GM23338 (cell line): ENCODE measurements at regions not wholly inside any gene's neighbourhood (a gene's known extent, or its start where the extent isn't known, plus 50 kb on each side); places are given as distances from the start of the nearest gene placed in this dataset.

ENCODE experiments used
- ATAC-seq: fragments of 200-7000 bp; cut with Tn5 transposase; 3 replicates; pipeline ENCODE4 v1.9.1; 2020
- DNase-seq: peaks from one replicate; pipeline ENCODE4 v3.0.0-alpha.2; 2015; ENCODE audit warnings: low spot score
- H2AFZ ChIP-seq: fragments of 200-600 bp; sonication (generic); 2 replicates; pipeline ENCODE4 v1.8.0; 2016; ENCODE audit warnings: antibody characterized with exemption, mild to moderate bottlenecking, moderate library complexity
- H3F3A ChIP-seq: fragments of 200-600 bp; sonication (generic); replicated peaks from 2 replicates; pipeline ENCODE4 v1.8.0; 2017; ENCODE audit warnings: antibody characterized with exemption, mixed run types, low read depth
- H3K27ac ChIP-seq: fragments of 200-600 bp; sonication (generic); 2 replicates; pipeline ENCODE4 v1.6.1; 2016; ENCODE audit warnings: low read depth
- H3K27me3 ChIP-seq: fragments of 200-600 bp; sonication (generic); 2 replicates; pipeline ENCODE4 v1.8.0; 2016; ENCODE audit warnings: mild to moderate bottlenecking, mixed run types, moderate library complexity; ENCODE audit not compliant: insufficient read depth
- H3K36me3 ChIP-seq: fragments of 200-600 bp; sonication (generic); 2 replicates; pipeline ENCODE4 v1.8.0; 2016; ENCODE audit warnings: mild to moderate bottlenecking; ENCODE audit not compliant: insufficient read depth
- H3K4me1 ChIP-seq: fragments of 200-600 bp; sonication (generic); 2 replicates; pipeline ENCODE4 v1.8.0; 2016; ENCODE audit warnings: mild to moderate bottlenecking, moderate library complexity; ENCODE audit not compliant: insufficient read depth
- H3K4me2 ChIP-seq: fragments of 200-600 bp; sonication (generic); 2 replicates; pipeline ENCODE4 v1.7.1; 2017; ENCODE audit warnings: mixed run types
- H3K4me3 ChIP-seq: fragments of 200-600 bp; sonication (generic); 2 replicates; pipeline ENCODE4 v1.6.1; 2016; ENCODE audit warnings: mixed run types
- H3K79me2 ChIP-seq: fragments of 200-600 bp; sonication (generic); replicated peaks from 2 replicates; pipeline ENCODE4 v1.8.0; 2017; ENCODE audit warnings: mild to moderate bottlenecking; ENCODE audit not compliant: insufficient read depth
- H3K9me2 ChIP-seq: fragments of 200-600 bp; sonication (generic); 2 replicates; pipeline ENCODE4 v1.8.0; 2017; ENCODE audit not compliant: insufficient read depth
- H4K20me1 ChIP-seq: fragments of 200-600 bp; sonication (generic); replicated peaks from 2 replicates; pipeline ENCODE4 v1.8.0; 2017; ENCODE audit warnings: mild to moderate bottlenecking; ENCODE audit not compliant: insufficient read depth
- H3K27ac Mint-ChIP-seq: 2 replicates; pipeline ENCODE4 v1.8.0; 2020; ENCODE audit warnings: inconsistent platforms, mild to moderate bottlenecking, moderate library complexity, mixed read lengths
- H3K27me3 Mint-ChIP-seq: 3 replicates; pipeline ENCODE4 v1.8.0; 2022; ENCODE audit warnings: low read depth, mild to moderate bottlenecking, moderate library complexity, mixed read lengths, inconsistent platforms; ENCODE audit not compliant: insufficient read depth, poor library complexity
- H3K36me3 Mint-ChIP-seq: 3 replicates; pipeline ENCODE4 v1.8.0; 2021; ENCODE audit warnings: low read depth, mild to moderate bottlenecking, inconsistent platforms, moderate library complexity, mixed read lengths
- H3K4me1 Mint-ChIP-seq: 3 replicates; pipeline ENCODE4 v1.8.0; 2020; ENCODE audit warnings: mild to moderate bottlenecking, inconsistent platforms, mixed read lengths
- H3K4me3 Mint-ChIP-seq: 3 replicates; pipeline ENCODE4 v1.8.0; 2021; ENCODE audit warnings: moderate library complexity, mild to moderate bottlenecking, inconsistent platforms, mixed read lengths
- H3K9me3 Mint-ChIP-seq: 3 replicates; pipeline ENCODE4 v1.8.0; 2020; ENCODE audit warnings: moderate library complexity, mild to moderate bottlenecking, inconsistent platforms, mixed read lengths
- EZH2 ChIP-seq: fragments of 200-600 bp; sonication (generic); IDR thresholded peaks from one replicate; pipeline ENCODE4 v1.8.0; 2017; ENCODE audit warnings: antibody characterized with exemption, mild to moderate bottlenecking, low read depth; ENCODE audit not compliant: unreplicated experiment
- JUNB ChIP-seq: IDR thresholded peaks from one replicate; pipeline ENCODE4 v1.6.1; 2016; ENCODE audit warnings: antibody characterized with exemption; ENCODE audit not compliant: unreplicated experiment
- POLR2AphosphoS5 ChIP-seq: IDR thresholded peaks from 2 replicates; pipeline ENCODE4 v1.6.1; 2016; ENCODE audit warnings: antibody characterized with exemption, low read depth
- ZNF114 ChIP-seq: fragments of 250-450 bp; sonication (Bioruptor Pico); IDR thresholded peaks from 2 replicates; pipeline ENCODE4 v1.5.0; 2020; ENCODE audit warnings: mild to moderate bottlenecking, moderate library complexity
- ZNF331 ChIP-seq: fragments of 250-450 bp; sonication (Bioruptor Pico); IDR thresholded peaks from 2 replicates; pipeline ENCODE4 v1.5.0; 2020; ENCODE audit warnings: low read depth, mild to moderate bottlenecking, moderate library complexity
- ZNF462 ChIP-seq: fragments of 250-450 bp; sonication (Bioruptor Pico); IDR thresholded peaks from 2 replicates; pipeline ENCODE4 v1.5.0; 2020; ENCODE audit warnings: mild to moderate bottlenecking, moderate library complexity

DNA sequence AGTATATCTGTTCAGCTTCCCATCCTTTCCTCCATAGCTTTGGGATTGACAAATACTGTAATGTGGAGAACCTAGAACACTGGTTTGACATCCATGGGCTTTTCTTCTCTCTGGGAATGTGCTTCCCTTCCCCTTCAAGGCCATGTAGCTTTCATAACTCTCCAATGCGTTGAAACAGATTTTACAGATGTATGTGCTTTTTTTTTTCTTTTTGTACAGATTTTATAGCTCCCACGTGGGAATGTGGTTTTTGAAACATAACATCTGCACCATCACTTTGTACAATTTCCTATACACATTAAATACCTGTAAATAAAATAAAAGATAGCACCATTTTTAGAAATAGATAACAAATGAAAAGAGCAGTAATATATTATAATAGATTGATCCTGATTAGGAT, 138.5 kb upstream of the TMPRSS15 start (continued):
- no peak for TF ChIP-seq ZNF462 (CRISPR knock-in tag)
- no peak for TF ChIP-seq ZNF331 (CRISPR knock-in tag)
- TF ChIP-seq POLR2AphosphoS5: no peak

DNA sequence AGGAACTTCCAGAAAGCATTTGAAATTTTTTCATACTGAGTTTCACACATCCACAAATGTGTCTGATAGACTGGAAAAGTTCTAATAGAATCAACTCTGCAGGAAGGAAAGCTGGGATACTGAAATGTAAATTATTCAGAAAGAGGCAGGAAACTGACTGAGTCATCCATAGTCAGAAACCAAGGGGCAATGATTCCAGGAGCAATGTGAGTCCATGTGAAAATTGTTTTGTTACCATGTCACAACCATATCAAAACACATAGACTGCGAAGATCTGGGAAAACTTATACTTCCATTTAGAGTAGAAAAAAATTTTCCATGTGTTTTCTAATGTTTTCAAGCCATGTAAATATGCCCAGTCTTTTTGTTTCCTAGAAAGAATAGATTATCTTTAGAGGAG, 142.3 kb upstream of the TMPRSS15 start:
- H3K79me2 ChIP-seq: no peaks in the 10 kb centered on the region
- H3K4me3 Mint-ChIP-seq: no peak overlapping the region
- no peaks in the 10 kb centered on the region for H3F3A ChIP-seq
- peaks cover 4% of the 10 kb centered on the region; the same call in 2 of the 3 replicates for H3K4me1 Mint-ChIP-seq
- H4K20me1 ChIP-seq: no peaks in the 10 kb centered on the region
- no peak overlapping the region for H2AFZ ChIP-seq
- H3K27ac ChIP-seq: no peak overlapping the region
- no peaks in the 10 kb centered on the region for H3K27me3 ChIP-seq
- H3K9me3 Mint-ChIP-seq: no peaks in the 10 kb centered on the region
- DNase-seq: no peak
- H3K4me2 ChIP-seq: no peak overlapping the region
- no peaks in the 10 kb centered on the region for H3K36me3 ChIP-seq
- H3K36me3 Mint-ChIP-seq: no peaks in the 10 kb centered on the region
- ATAC-seq: no peak
- no peaks in the 10 kb centered on the region for H3K27me3 Mint-ChIP-seq
- H3K9me2 ChIP-seq: no peaks in the 10 kb centered on the region; the same call in 1 of the 2 replicates
- no peaks in the 10 kb centered on the region for H3K4me1 ChIP-seq
- 0 out of 2 replicates have a peak overlapping the region, but pooled peaks have one; percentile 16 for H3K27ac Mint-ChIP-seq
- H3K4me3 ChIP-seq: no peak overlapping the region
- TF ChIP-seq JUNB (no peak), EZH2 (no peak), ZNF114 (CRISPR knock-in tag) (no peak)
